ENCODE measurements at regions not wholly inside any gene's neighbourhood (a gene's known extent, or its start where the extent isn't known, plus 50 kb on each side); places are given as distances from the start of the nearest gene placed in this dataset.

GRCh38 chr5:10115669-10116068 is 134.0 kb downstream of the ATPSCKMT start:
- H3K4me2 ChIP-seq (replicated peaks; ENCODE audit: low read depth, low read length, poor library complexity, severe bottlenecking): no peak overlapping the region

GRCh38 chr5:10111571-10111970 is 138.1 kb downstream of the ATPSCKMT start:
- POLR2A ChIA-PET: no interaction called here
- WGBS (ENCODE audit: insufficient coverage): 47% methylated on average over 7 of the region's 7 CpGs
- TF ChIP-seq, protein P1, sequence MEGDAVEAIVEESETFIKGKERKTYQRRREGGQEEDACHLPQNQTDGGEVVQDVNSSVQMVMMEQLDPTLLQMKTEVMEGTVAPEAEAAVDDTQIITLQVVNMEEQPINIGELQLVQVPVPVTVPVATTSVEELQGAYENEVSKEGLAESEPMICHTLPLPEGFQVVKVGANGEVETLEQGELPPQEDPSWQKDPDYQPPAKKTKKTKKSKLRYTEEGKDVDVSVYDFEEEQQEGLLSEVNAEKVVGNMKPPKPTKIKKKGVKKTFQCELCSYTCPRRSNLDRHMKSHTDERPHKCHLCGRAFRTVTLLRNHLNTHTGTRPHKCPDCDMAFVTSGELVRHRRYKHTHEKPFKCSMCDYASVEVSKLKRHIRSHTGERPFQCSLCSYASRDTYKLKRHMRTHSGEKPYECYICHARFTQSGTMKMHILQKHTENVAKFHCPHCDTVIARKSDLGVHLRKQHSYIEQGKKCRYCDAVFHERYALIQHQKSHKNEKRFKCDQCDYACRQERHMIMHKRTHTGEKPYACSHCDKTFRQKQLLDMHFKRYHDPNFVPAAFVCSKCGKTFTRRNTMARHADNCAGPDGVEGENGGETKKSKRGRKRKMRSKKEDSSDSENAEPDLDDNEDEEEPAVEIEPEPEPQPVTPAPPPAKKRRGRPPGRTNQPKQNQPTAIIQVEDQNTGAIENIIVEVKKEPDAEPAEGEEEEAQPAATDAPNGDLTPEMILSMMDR (IDR thresholded peaks at IDR 0.05): no peak
- no peak for TF ChIP-seq EZH2 (IDR thresholded peaks at IDR 0.05; ENCODE audit: borderline replicate concordance, insufficient read depth, low read depth, low read length, poor library complexity, severe bottlenecking)
- Histone ChIP-seq H3K79me2 (ENCODE audit: control insufficient read depth, insufficient read depth, low read length) (no peaks in the 10 kb centered on the region), H3K27ac (ENCODE audit: low read length in 2 of 2) (no peak overlapping the region), H3K9ac (ENCODE audit: low read length) (no peak overlapping the region), H3K9me3 (ENCODE audit: control extremely low read depth in 1 of 3, control insufficient read depth in 2 of 3, insufficient read depth in 1 of 3, low read length in 2 of 3) (peaks cover 0 to 7% (median 0%) of the 10 kb centered on the region in 3 donors), H3K27me3 (replicated peaks in 1 of 4; ENCODE audit: control extremely low read depth in 1 of 4, control insufficient read depth in 3 of 4, insufficient read depth in 4 of 4, low read length in 3 of 4) (peaks cover 0 to 3% (median 0%) of the 10 kb centered on the region in 4 experiments), H3K4me3 (ENCODE audit: control extremely low read depth in 1 of 5, extremely low read depth in 1 of 5, insufficient read depth in 1 of 5, low read depth in 2 of 5, low read length in 4 of 5) (no peak overlapping the region), H3K4me1 (ENCODE audit: control insufficient read depth in 2 of 2, insufficient read depth in 2 of 2, low read length in 2 of 2) (no peaks in the 10 kb centered on the region), H3K4me2 (replicated peaks; ENCODE audit: low read depth, low read length, poor library complexity, severe bottlenecking) (no peak overlapping the region), H4K20me1 (ENCODE audit: control insufficient read depth, insufficient read depth, low read length, poor library complexity, severe bottlenecking) (no peaks in the 10 kb centered on the region), H3K36me3 (replicated peaks in 1 of 2; ENCODE audit: control extremely low read depth in 1 of 2, control insufficient read depth in 1 of 2, extremely low read depth in 1 of 2, insufficient read depth in 2 of 2, low read length in 1 of 2) (no peaks in the 10 kb centered on the region), H2AFZ (ENCODE audit: insufficient read depth, low read depth, low read length, poor library complexity, severe bottlenecking) (no peak overlapping the region)
- no peak overlapping the region for H3K27ac Mint-ChIP-seq
- ATAC-seq (ENCODE audit: low read depth) (no peak), DNase-seq (no peak)
- no peaks in the 10 kb centered on the region for H3K27me3 Mint-ChIP-seq
- CTCF ChIA-PET: no interaction called here
- H3K4me3 Mint-ChIP-seq: no peak overlapping the region
- intact Hi-C loops (cut with micrococcal nuclease): no loop called here
- no peaks in the 10 kb centered on the region for H3K4me1 Mint-ChIP-seq
- no peaks in the 10 kb centered on the region for H3K9me3 Mint-ChIP-seq (ENCODE audit: insufficient read depth)

More at GRCh38 chr5:10115669-10116068, 134.0 kb downstream of the ATPSCKMT start:
- no peak overlapping the region for H3K27ac Mint-ChIP-seq
- ChIA-PET POLR2A (no interaction called here), CTCF (no interaction called here)
- no peaks in the 10 kb centered on the region for H3K27me3 Mint-ChIP-seq
- 89% methylated on average over 3 of the region's 4 CpGs for WGBS (ENCODE audit: insufficient coverage)
- H3K4me3 Mint-ChIP-seq: no peak overlapping the region
- no peaks in the 10 kb centered on the region for H3K9me3 Mint-ChIP-seq (ENCODE audit: insufficient read depth)
- Histone ChIP-seq H3K9ac (ENCODE audit: low read length) (no peak overlapping the region), H3K27me3 (replicated peaks in 1 of 4; ENCODE audit: control extremely low read depth in 1 of 4, control insufficient read depth in 3 of 4, insufficient read depth in 4 of 4, low read length in 3 of 4) (peaks cover 0 to 3% (median 0%) of the 10 kb centered on the region in 4 experiments), H3K9me3 (ENCODE audit: control extremely low read depth in 1 of 3, control insufficient read depth in 2 of 3, insufficient read depth in 1 of 3, low read length in 2 of 3) (peaks cover 0 to 7% (median 0%) of the 10 kb centered on the region in 3 donors), H3K36me3 (replicated peaks in 1 of 2; ENCODE audit: control extremely low read depth in 1 of 2, control insufficient read depth in 1 of 2, extremely low read depth in 1 of 2, insufficient read depth in 2 of 2, low read length in 1 of 2) (no peaks in the 10 kb centered on the region), H3K4me1 (ENCODE audit: control insufficient read depth in 2 of 2, insufficient read depth in 2 of 2, low read length in 2 of 2) (no peaks in the 10 kb centered on the region), H2AFZ (ENCODE audit: insufficient read depth, low read depth, low read length, poor library complexity, severe bottlenecking) (no peak overlapping the region), H3K79me2 (ENCODE audit: control insufficient read depth, insufficient read depth, low read length) (no peaks in the 10 kb centered on the region), H4K20me1 (ENCODE audit: control insufficient read depth, insufficient read depth, low read length, poor library complexity, severe bottlenecking) (no peaks in the 10 kb centered on the region), H3K4me3 (ENCODE audit: control extremely low read depth in 1 of 5, extremely low read depth in 1 of 5, insufficient read depth in 1 of 5, low read depth in 2 of 5, low read length in 4 of 5) (no peak overlapping the region), H3K27ac (ENCODE audit: low read length in 2 of 2) (no peak overlapping the region)
- intact Hi-C loops (cut with micrococcal nuclease): no loop called here
- DNase-seq: no peak
- no peak for ATAC-seq (ENCODE audit: low read depth)
- TF ChIP-seq, protein P1 (IDR thresholded peaks at IDR 0.05): no peak
- no peak for TF ChIP-seq EZH2 (IDR thresholded peaks at IDR 0.05; ENCODE audit: borderline replicate concordance, insufficient read depth, low read depth, low read length, poor library complexity, severe bottlenecking)
- no peaks in the 10 kb centered on the region for H3K4me1 Mint-ChIP-seq

Measured in B cell (primary cell).